ENCODE measurements at regions not wholly inside any gene's neighbourhood (a gene's known extent, or its start where the extent isn't known, plus 50 kb on each side); places are given as distances from the start of the nearest gene placed in this dataset.

- TF ChIP-seq, protein P1, sequence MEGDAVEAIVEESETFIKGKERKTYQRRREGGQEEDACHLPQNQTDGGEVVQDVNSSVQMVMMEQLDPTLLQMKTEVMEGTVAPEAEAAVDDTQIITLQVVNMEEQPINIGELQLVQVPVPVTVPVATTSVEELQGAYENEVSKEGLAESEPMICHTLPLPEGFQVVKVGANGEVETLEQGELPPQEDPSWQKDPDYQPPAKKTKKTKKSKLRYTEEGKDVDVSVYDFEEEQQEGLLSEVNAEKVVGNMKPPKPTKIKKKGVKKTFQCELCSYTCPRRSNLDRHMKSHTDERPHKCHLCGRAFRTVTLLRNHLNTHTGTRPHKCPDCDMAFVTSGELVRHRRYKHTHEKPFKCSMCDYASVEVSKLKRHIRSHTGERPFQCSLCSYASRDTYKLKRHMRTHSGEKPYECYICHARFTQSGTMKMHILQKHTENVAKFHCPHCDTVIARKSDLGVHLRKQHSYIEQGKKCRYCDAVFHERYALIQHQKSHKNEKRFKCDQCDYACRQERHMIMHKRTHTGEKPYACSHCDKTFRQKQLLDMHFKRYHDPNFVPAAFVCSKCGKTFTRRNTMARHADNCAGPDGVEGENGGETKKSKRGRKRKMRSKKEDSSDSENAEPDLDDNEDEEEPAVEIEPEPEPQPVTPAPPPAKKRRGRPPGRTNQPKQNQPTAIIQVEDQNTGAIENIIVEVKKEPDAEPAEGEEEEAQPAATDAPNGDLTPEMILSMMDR (conservative IDR thresholded peaks at IDR 0.05; ENCODE audit: low read depth, low read length): no peak
- DNase-seq (ENCODE audit: low read depth): no peak
- H3K4me3 ChIP-seq (ENCODE audit: low read length): no peak overlapping the region
Observed at GRCh38 chr2:82656420-82656819, 1802.7 kb downstream of the SUCLG1 start.

GRCh38 chr2:82652117-82652516 lies 1807.0 kb downstream of the SUCLG1 start:
- no peak for DNase-seq (ENCODE audit: low read depth)
- TF ChIP-seq, protein P1 (conservative IDR thresholded peaks at IDR 0.05; ENCODE audit: low read depth, low read length): no peak
- H3K4me3 ChIP-seq (ENCODE audit: low read length): no peak overlapping the region

- DNase-seq (ENCODE audit: low read depth): no peak
- H3K4me3 ChIP-seq (ENCODE audit: low read length): no peak overlapping the region
- TF ChIP-seq, protein P1 (conservative IDR thresholded peaks at IDR 0.05; ENCODE audit: low read depth, low read length): no peak
Observed at GRCh38 chr2:82650038-82650437, 1809.0 kb downstream of the SUCLG1 start.

GRCh38 chr2:82641598-82642180 lies 1817.4 kb downstream of the SUCLG1 start:
- H3K4me3 ChIP-seq (ENCODE audit: low read length): no peak overlapping the region
- TF ChIP-seq, protein P1 (conservative IDR thresholded peaks at IDR 0.05; ENCODE audit: low read depth, low read length): no peak
- no peak for DNase-seq (ENCODE audit: low read depth)

DNA sequence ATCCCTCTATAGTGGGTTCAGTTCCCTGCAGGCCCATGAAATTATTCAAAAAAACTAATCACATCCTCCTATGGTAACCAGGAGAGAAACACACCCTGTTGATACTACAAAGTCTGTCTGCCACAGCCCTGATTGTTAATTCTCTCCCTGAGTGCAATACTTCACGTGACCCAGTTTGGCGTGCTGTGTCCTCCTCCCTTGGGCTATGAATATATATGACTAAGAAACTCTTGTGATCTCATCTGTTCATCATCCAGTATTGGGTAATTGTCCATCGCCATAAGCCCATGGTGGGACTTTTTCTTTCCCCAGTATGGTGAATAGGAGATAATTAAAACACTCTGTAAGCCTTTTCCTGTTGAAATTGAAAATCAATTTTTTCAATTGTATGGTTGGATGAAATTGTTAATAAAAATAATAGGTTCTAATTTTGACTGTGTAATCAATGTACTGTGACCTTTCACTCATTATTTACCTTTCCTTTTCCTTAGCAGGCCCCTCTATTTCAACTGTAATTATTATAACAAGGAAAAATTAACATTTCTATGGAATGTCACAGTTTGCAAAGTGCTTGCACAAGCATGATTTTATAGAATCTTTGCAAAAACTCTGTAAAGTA lies 1822.6 kb downstream of the SUCLG1 start:
- no peak overlapping the region for H3K4me3 ChIP-seq (ENCODE audit: low read length)
- DNase-seq (ENCODE audit: low read depth): no peak
- TF ChIP-seq, protein P1 (conservative IDR thresholded peaks at IDR 0.05; ENCODE audit: low read depth, low read length): no peak

GRCh38 chr2:82599021-82599420 lies 1860.1 kb downstream of the SUCLG1 start:
- H3K4me3 ChIP-seq (ENCODE audit: low read length): no peak overlapping the region
- DNase-seq (ENCODE audit: low read depth): no peak
- TF ChIP-seq, protein P1 (conservative IDR thresholded peaks at IDR 0.05; ENCODE audit: low read depth, low read length): no peak

DNA sequence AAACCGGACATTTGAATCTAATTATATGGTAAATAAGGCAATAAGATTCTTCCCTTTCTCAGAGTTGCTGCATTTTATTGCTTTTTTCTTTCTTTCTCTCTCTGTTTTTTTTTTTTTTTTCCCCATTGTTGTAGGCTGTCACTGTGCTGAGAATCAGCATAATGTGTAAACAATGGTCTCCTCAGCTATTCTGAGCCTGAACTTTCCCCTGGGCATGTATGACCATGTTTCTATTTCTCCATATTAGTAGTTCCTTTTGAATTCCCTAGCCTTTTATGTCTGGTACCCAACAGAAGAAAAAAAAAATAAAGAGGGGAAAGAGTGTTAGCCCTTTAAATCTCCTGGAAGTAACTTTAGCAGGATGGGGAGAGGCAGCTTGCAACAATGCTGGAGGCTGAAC lies 1862.5 kb downstream of the SUCLG1 start:
- no peak overlapping the region for H3K4me3 ChIP-seq (ENCODE audit: low read length)
- DNase-seq (ENCODE audit: low read depth): no peak
- TF ChIP-seq, protein P1 (conservative IDR thresholded peaks at IDR 0.05; ENCODE audit: low read depth, low read length): no peak
